DMS 273 treated with DMSO at 0.1 percent for 48 hours (cell line): ENCODE measurements at regions not wholly inside any gene's neighbourhood (a gene's known extent, or its start where the extent isn't known, plus 50 kb on each side); places are given as distances from the start of the nearest gene placed in this dataset.
"Not testable (repeated sequence)": the region's sequence is repeated elsewhere in the genome, so short reads cannot be mapped to it uniquely, and the experiment has no call there.

Experiments
- DNase-seq: peaks from one replicate; lab custom pipeline; 2025; lab: John Stamatoyannopoulos, UW

GRCh38 chr10:78096486-78096885 is 62.8 kb downstream of the RPS24 start:
- DNase-seq, result not testable (repeated sequence)

GRCh38 chr10:78102593-78102992 is 68.9 kb downstream of the RPS24 start:
- DNase-seq, result not testable (repeated sequence)

GRCh38 chr10:78109210-78109609 is 75.5 kb downstream of the RPS24 start:
- DNase-seq, result no peak

GRCh38 chr10:78115135-78115853 is 81.6 kb downstream of the RPS24 start:
- DNase-seq, result no peak

- no peak for DNase-seq
Measured at GRCh38 chr10:78116361-78116760, 82.7 kb downstream of the RPS24 start.

GRCh38 chr10:78118591-78118990 is 84.9 kb downstream of the RPS24 start:
- peak; percentile 20 for DNase-seq

- no peak for DNase-seq
Measured at GRCh38 chr10:78121801-78122200, 88.1 kb downstream of the RPS24 start.

GRCh38 chr10:78124167-78124566 is 90.5 kb downstream of the RPS24 start:
- no peak for DNase-seq

- DNase-seq, result no peak
Measured at GRCh38 chr10:78129211-78129610, 95.5 kb downstream of the RPS24 start.

GRCh38 chr10:78130966-78131710 is 97.5 kb downstream of the RPS24 start:
- DNase-seq, result peak; percentile 91

- DNase-seq, result no peak
Measured at GRCh38 chr10:78134773-78135306, 101.2 kb downstream of the RPS24 start.

- DNase-seq, result no peak
Measured at GRCh38 chr10:78137147-78137546, 103.5 kb downstream of the RPS24 start.

- DNase-seq, result peak; percentile 74
Measured at GRCh38 chr10:78139341-78139740, 105.7 kb downstream of the RPS24 start.

GRCh38 chr10:78140066-78140630 is 106.5 kb downstream of the RPS24 start:
- peak; percentile 53 for DNase-seq

- no peak for DNase-seq
Measured at GRCh38 chr10:78143576-78143975, 109.9 kb downstream of the RPS24 start.

- no peak for DNase-seq
Measured at GRCh38 chr10:78146200-78146599, 112.5 kb downstream of the RPS24 start.

GRCh38 chr10:78147202-78147601 is 113.5 kb downstream of the RPS24 start:
- no peak for DNase-seq

GRCh38 chr10:78148216-78148960 is 114.7 kb downstream of the RPS24 start:
- DNase-seq, result no peak

GRCh38 chr10:78148961-78149612 is 115.4 kb downstream of the RPS24 start:
- DNase-seq, result no peak

GRCh38 chr10:78150756-78151155 is 117.1 kb downstream of the RPS24 start:
- no peak for DNase-seq

- no peak for DNase-seq
Measured at GRCh38 chr10:78155722-78156121, 122.1 kb downstream of the RPS24 start.

GRCh38 chr10:78160591-78160990 is 126.9 kb downstream of the RPS24 start:
- DNase-seq, result no peak
